D721Med (cell line): ENCODE measurements at regions not wholly inside any gene's neighbourhood (a gene's known extent, or its start where the extent isn't known, plus 50 kb on each side); places are given as distances from the start of the nearest gene placed in this dataset.

Experiments used
- DNase-seq: peaks from one replicate; pipeline ENCODE4 v3.0.0; 2011; ENCODE audit warnings: low spot score; ENCODE audit not compliant: insufficient read length
- FAIRE-seq: peaks from 2 replicates; lab custom pipeline; 2011; peaks lifted over from hg19 to GRCh38; lab: Jason Lieb, UNC
- TF ChIP-seq, protein P1 (sequence below): IDR thresholded peaks from 2 replicates; pipeline ENCODE4 v1.5.1; 2012; ENCODE audit warnings: mild to moderate bottlenecking, control low read depth; ENCODE audit not compliant: insufficient read depth; ENCODE audit errors: missing control alignments

DNA sequence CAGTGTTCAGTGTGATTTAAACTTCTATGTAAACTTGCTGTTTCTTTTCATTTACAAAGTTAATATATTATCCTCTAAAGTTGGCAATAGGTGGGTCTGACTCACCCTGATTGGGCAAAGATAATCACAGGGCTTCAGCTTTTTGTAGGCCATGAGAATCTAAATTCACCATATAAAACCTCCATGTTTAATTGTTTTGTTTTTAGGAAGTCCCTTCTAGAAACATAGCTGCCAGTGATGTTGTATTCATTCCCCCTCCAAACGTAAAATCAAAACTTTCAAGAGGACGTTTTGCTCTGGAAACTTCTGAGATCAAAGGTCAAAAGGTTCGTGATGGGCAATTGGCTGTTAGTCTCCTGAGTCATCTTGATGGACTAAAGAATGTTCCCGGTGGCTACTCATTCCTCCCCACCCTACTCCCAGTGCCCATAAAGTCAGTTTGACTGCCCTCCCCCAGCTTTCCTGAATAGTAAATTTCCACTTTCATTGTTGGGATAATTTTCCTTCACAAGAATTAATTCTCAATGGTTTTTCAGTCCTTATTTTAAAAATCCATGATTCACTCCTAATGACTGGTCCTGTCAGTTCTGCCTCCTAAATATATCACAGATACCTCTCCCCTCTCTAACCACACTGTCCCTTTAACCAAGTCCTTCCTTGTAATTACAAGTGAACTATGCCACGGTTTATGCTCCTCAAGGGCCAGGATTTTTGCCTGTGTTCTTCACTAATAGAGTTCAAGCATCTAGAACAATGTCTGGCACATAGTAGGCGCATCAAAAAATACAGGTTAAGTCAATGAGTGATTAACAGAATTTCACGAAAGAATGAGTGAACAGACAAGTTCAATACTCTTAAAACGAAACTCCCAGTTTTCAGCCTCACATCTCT lies 164.4 kb upstream of the VRK2 start:
- TF ChIP-seq, protein P1, sequence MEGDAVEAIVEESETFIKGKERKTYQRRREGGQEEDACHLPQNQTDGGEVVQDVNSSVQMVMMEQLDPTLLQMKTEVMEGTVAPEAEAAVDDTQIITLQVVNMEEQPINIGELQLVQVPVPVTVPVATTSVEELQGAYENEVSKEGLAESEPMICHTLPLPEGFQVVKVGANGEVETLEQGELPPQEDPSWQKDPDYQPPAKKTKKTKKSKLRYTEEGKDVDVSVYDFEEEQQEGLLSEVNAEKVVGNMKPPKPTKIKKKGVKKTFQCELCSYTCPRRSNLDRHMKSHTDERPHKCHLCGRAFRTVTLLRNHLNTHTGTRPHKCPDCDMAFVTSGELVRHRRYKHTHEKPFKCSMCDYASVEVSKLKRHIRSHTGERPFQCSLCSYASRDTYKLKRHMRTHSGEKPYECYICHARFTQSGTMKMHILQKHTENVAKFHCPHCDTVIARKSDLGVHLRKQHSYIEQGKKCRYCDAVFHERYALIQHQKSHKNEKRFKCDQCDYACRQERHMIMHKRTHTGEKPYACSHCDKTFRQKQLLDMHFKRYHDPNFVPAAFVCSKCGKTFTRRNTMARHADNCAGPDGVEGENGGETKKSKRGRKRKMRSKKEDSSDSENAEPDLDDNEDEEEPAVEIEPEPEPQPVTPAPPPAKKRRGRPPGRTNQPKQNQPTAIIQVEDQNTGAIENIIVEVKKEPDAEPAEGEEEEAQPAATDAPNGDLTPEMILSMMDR: no peak
- no peak for DNase-seq
- peak; percentile 79 for FAIRE-seq

DNA sequence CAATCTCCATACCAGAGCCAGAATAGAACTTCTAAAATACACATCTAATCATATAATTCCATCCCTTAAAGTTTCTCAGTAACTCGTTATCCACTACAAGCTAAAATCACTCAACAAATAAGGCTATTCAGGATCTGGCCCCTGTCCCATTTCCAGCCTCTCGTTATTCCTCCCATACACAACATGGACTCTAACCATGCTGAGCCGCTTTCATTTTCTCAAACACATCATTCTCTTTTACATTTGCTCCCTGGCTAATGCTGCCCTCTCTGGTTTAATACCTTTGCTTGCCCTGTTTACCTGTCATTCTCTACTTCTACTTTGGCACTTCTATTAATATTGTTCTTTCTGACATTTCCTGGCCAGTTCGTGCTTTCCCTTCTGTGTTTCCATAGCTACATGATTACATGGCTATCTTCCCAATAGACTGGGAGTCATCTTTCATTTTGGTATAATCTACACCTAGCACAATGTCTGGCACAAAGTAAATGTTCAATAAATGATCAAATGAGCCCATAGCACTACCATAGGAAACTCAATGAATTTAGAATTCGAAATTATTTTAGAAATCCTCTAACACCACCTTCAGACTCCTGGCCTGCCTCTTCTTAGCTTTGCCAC lies 163.6 kb upstream of the VRK2 start:
- TF ChIP-seq, protein P1: no peak
- FAIRE-seq (no peak), DNase-seq (no peak)

DNA sequence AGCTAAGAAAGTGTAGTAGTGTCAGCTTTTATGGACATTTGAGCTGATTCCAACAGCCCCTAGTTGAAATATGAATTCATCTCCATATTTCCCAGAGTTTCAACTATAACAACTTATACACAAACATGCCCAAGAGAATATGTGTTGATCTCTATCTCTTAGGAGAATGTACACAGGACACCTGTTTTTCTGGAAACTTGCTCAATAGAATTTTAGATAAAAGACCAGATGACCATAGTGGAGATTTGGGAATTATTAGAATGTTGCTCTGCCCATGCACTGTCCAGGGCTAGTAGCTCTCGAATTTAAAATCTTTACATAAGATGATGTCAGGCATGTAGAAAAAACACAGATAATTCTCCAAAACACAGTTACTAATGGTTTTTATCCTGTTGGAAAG lies 162.3 kb upstream of the VRK2 start:
- DNase-seq: no peak
- TF ChIP-seq, protein P1: no peak
- no peak for FAIRE-seq

DNA sequence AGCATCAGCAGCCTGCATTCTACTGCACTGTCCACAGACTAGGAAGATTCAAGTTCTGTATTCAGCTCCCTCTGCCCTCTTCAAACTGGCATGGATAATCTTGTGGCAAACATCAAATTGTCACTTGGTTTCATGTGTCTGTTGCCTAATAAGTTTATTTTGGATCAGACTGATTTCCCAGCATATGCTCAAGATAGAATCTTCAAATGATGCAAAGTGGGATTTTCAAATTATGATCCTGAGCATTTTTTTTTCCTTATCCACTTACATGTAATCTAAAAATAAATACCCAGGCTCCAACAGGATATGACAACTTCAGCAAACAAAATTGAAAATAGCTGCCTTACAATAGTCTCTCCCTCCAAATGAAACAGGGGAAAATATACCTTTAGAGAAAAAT lies 160.9 kb upstream of the VRK2 start:
- FAIRE-seq (peak; percentile 55), DNase-seq (no peak)
- TF ChIP-seq, protein P1: no peak

DNA sequence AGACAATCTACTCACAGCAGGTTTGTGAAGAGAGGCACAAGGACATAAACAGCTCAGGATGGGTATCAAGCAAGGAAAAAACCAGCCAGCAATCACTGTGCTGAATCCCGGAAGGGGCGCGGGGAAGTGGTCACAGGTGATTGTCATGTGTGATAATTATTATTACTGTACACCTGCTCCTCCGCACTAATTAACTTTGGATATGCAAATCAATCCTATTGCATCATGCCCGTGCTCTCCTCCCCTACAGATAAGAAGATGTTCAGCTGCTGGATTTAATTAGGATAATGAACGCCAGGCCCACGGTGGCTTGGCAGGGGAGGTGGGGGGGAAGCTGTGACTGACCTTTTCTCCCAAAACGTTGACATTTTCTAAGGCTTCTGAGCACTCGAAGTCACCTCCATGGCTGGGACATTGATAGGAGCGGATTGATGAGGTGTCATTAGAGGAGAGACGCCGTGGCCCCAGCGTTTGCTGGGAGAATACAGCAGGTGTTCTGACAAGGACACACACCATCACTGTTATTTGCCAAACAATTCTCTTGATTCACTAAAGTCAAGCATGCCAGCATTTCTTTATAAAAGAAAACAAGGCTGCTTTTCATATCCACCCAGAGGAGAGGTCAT lies 160.3 kb upstream of the VRK2 start:
- TF ChIP-seq, protein P1: no peak
- DNase-seq: no peak
- peak; percentile 61 for FAIRE-seq

DNA sequence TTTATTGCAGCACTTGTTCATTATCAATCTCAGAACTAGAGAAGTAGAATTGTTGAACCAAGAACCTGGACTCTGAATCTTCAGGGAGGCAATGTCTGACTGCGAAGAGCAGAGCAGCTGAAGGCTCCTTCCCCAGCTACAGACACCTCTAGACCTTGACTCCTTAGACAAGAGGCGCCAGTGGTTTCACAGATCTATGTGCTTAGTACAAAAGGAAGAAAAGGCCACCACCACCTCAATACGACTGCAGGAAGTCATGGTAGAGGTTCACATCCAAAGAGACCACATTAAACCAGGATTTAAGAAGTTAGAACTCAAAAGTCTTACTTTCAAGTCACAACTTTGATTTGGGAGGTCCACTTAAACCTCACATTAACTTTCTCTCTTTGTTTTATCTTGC lies 158.1 kb upstream of the VRK2 start:
- TF ChIP-seq, protein P1: no peak
- FAIRE-seq: no peak
- DNase-seq: no peak

DNA sequence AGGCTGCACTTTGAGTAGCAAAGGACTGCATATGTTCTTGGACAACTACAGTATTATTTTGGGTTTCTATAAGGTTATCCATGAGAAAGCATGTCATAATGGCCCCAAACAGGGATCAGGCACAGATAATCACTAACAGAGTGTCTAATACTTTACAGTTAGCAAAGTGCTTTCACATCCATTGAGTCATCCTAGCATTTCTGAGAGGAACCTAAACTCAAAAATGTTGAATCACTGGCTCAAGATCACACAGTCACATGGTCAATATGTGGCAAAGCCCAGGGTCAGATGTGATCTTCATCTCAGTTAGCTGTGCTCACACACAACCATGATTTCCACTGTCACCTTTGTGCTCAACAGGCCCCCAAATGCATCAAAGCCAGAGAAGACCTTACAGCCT lies 156.1 kb upstream of the VRK2 start:
- TF ChIP-seq, protein P1: no peak
- no peak for DNase-seq
- FAIRE-seq: no peak
